ENCODE measurements at regions not wholly inside any gene's neighbourhood (a gene's known extent, or its start where the extent isn't known, plus 50 kb on each side); places are given as distances from the start of the nearest gene placed in this dataset.

GRCh38 chr6:8334113-8334512, 101.2 kb downstream of the SLC35B3 start:
- no peak overlapping the region for H3K4me2 ChIP-seq (ENCODE audit: low read depth, low read length, poor library complexity, severe bottlenecking)
- no peaks in the 10 kb centered on the region for H3K9me3 ChIP-seq (ENCODE audit: insufficient read depth, low read depth, low read length)
- H3K27me3 ChIP-seq (ENCODE audit: insufficient read depth, low read length, poor library complexity, severe bottlenecking): no peaks in the 10 kb centered on the region
- no peak overlapping the region for H3K4me3 ChIP-seq (ENCODE audit: low read length, poor library complexity, severe bottlenecking)
- H2AFZ ChIP-seq (ENCODE audit: low read length): no peak overlapping the region
- H4K20me1 ChIP-seq (ENCODE audit: insufficient read depth, low read length, poor library complexity, severe bottlenecking): no peaks in the 10 kb centered on the region
- H3K36me3 ChIP-seq (ENCODE audit: insufficient read depth, low read length): no peaks in the 10 kb centered on the region
- no peak for TF ChIP-seq EZH2phosphoT487 (IDR thresholded peaks at IDR 0.05; ENCODE audit: borderline replicate concordance)
- no peak for TF ChIP-seq CTCF (conservative IDR thresholded peaks at IDR 0.05; ENCODE audit: low read length)
- H3K9me2 ChIP-seq (replicated peaks; ENCODE audit: low read depth, low read length): no peaks in the 10 kb centered on the region
- no peaks in the 10 kb centered on the region for H3F3A ChIP-seq (ENCODE audit: low read depth)
- no peak overlapping the region for H3K9ac ChIP-seq (ENCODE audit: low read depth, low read length, poor library complexity, severe bottlenecking)
- no peaks in the 10 kb centered on the region for H3K4me1 ChIP-seq (ENCODE audit: insufficient read depth, low read length, poor library complexity, severe bottlenecking)
- no peaks in the 10 kb centered on the region for H3K79me2 ChIP-seq (ENCODE audit: insufficient read depth, low read length)

- Histone ChIP-seq H3F3A (ENCODE audit: low read depth) (no peaks in the 10 kb centered on the region), H3K9me3 (ENCODE audit: insufficient read depth, low read depth, low read length) (no peaks in the 10 kb centered on the region), H3K36me3 (ENCODE audit: insufficient read depth, low read length) (no peaks in the 10 kb centered on the region), H3K4me3 (ENCODE audit: low read length, poor library complexity, severe bottlenecking) (no peak overlapping the region), H3K4me2 (ENCODE audit: low read depth, low read length, poor library complexity, severe bottlenecking) (no peak overlapping the region), H3K27me3 (ENCODE audit: insufficient read depth, low read length, poor library complexity, severe bottlenecking) (no peaks in the 10 kb centered on the region), H3K9ac (ENCODE audit: low read depth, low read length, poor library complexity, severe bottlenecking) (no peak overlapping the region), H3K4me1 (ENCODE audit: insufficient read depth, low read length, poor library complexity, severe bottlenecking) (no peaks in the 10 kb centered on the region), H3K79me2 (ENCODE audit: insufficient read depth, low read length) (no peaks in the 10 kb centered on the region), H2AFZ (ENCODE audit: low read length) (no peak overlapping the region), H4K20me1 (ENCODE audit: insufficient read depth, low read length, poor library complexity, severe bottlenecking) (no peaks in the 10 kb centered on the region), H3K9me2 (replicated peaks; ENCODE audit: low read depth, low read length) (no peaks in the 10 kb centered on the region)
- TF ChIP-seq EZH2phosphoT487 (IDR thresholded peaks at IDR 0.05; ENCODE audit: borderline replicate concordance) (no peak), CTCF (conservative IDR thresholded peaks at IDR 0.05; ENCODE audit: low read length) (no peak)
These were observed 105.8 kb downstream of the SLC35B3 start for GRCh38 chr6:8329562-8329961.

- H3K4me1 ChIP-seq (ENCODE audit: insufficient read depth, low read length, poor library complexity, severe bottlenecking): no peaks in the 10 kb centered on the region
- H3K27me3 ChIP-seq (ENCODE audit: insufficient read depth, low read length, poor library complexity, severe bottlenecking): no peaks in the 10 kb centered on the region
- no peak overlapping the region for H3K4me3 ChIP-seq (ENCODE audit: low read length, poor library complexity, severe bottlenecking)
- no peak overlapping the region for H3K9ac ChIP-seq (ENCODE audit: low read depth, low read length, poor library complexity, severe bottlenecking)
- H3K9me2 ChIP-seq (replicated peaks; ENCODE audit: low read depth, low read length): no peaks in the 10 kb centered on the region
- H3F3A ChIP-seq (ENCODE audit: low read depth): no peaks in the 10 kb centered on the region
- no peaks in the 10 kb centered on the region for H3K9me3 ChIP-seq (ENCODE audit: insufficient read depth, low read depth, low read length)
- no peaks in the 10 kb centered on the region for H3K79me2 ChIP-seq (ENCODE audit: insufficient read depth, low read length)
- TF ChIP-seq CTCF (conservative IDR thresholded peaks at IDR 0.05; ENCODE audit: low read length) (no peak), EZH2phosphoT487 (IDR thresholded peaks at IDR 0.05; ENCODE audit: borderline replicate concordance) (no peak)
- H3K4me2 ChIP-seq (ENCODE audit: low read depth, low read length, poor library complexity, severe bottlenecking): no peak overlapping the region
- H3K36me3 ChIP-seq (ENCODE audit: insufficient read depth, low read length): no peaks in the 10 kb centered on the region
- no peak overlapping the region for H2AFZ ChIP-seq (ENCODE audit: low read length)
- H4K20me1 ChIP-seq (ENCODE audit: insufficient read depth, low read length, poor library complexity, severe bottlenecking): no peaks in the 10 kb centered on the region
These were observed 109.6 kb downstream of the SLC35B3 start for GRCh38 chr6:8325743-8326142.
